GM12873 (cell line): ENCODE measurements at regions not wholly inside any gene's neighbourhood (a gene's known extent, or its start where the extent isn't known, plus 50 kb on each side); places are given as distances from the start of the nearest gene placed in this dataset.

ENCODE experiments used
- TF ChIP-seq, protein P1 (sequence below): IDR thresholded peaks from 2 replicates; pipeline ENCODE4 v1.5.1; 2012; ENCODE audit warnings: low read depth, mild to moderate bottlenecking, moderate library complexity, low read length, control low read depth; ENCODE audit not compliant: insufficient read depth; ENCODE audit errors: missing control alignments

GRCh38 chr10:28089467-28089866 lies 90.6 kb upstream of the ODAD2 start:
- TF ChIP-seq, protein P1, sequence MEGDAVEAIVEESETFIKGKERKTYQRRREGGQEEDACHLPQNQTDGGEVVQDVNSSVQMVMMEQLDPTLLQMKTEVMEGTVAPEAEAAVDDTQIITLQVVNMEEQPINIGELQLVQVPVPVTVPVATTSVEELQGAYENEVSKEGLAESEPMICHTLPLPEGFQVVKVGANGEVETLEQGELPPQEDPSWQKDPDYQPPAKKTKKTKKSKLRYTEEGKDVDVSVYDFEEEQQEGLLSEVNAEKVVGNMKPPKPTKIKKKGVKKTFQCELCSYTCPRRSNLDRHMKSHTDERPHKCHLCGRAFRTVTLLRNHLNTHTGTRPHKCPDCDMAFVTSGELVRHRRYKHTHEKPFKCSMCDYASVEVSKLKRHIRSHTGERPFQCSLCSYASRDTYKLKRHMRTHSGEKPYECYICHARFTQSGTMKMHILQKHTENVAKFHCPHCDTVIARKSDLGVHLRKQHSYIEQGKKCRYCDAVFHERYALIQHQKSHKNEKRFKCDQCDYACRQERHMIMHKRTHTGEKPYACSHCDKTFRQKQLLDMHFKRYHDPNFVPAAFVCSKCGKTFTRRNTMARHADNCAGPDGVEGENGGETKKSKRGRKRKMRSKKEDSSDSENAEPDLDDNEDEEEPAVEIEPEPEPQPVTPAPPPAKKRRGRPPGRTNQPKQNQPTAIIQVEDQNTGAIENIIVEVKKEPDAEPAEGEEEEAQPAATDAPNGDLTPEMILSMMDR = no peak

- TF ChIP-seq, protein P1 = no peak
Observed at GRCh38 chr10:28087661-28088351, 88.9 kb upstream of the ODAD2 start.

- TF ChIP-seq, protein P1 = no peak
Observed at GRCh38 chr10:28082885-28083284, 84.0 kb upstream of the ODAD2 start.

GRCh38 chr10:28082316-28082715 lies 83.4 kb upstream of the ODAD2 start:
- TF ChIP-seq, protein P1 = no peak

DNA sequence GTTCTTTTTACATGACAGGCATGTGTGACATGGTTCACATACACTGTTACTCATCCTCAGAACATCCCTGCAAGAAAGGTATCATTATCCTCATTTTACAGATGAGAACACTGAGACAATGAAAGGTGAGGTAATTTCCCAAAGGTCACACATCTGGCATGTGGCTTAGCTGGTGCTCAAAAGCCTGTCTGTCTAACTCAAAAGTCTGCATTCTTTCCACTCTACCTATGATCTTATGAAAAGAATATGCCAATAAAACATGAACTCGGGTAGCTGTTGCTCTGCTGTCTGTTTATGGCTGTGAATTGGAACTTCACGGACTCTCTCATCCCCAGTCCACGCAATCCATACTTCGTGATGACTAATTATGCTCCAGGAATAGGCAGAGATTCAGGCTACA lies 79.0 kb upstream of the ODAD2 start:
- TF ChIP-seq, protein P1 = no peak

DNA sequence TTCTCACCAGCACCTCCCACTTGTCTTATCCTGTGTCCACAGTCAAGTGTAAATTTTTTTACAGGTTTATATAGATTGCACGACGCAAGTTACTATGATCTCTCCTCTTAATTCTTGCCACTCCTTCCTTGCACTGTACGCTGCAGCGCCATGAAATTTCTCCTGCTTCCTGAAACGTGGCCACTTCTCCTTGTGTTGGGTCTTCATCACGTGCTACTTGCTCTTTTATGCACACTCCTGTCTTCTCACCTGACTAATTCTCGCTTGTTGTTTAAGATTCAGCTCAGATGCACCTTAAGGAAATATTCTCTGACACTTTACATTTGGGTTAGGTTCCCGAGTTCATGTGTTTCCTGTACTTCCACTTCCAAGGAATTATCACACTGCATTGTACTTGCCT lies 76.5 kb upstream of the ODAD2 start:
- TF ChIP-seq, protein P1 = no peak

GRCh38 chr10:28072573-28072972 lies 73.7 kb upstream of the ODAD2 start:
- TF ChIP-seq, protein P1 = no peak
